GM12873 (cell line): ENCODE measurements at regions not wholly inside any gene's neighbourhood (a gene's known extent, or its start where the extent isn't known, plus 50 kb on each side); places are given as distances from the start of the nearest gene placed in this dataset.

ENCODE experiments used
- CTCF ChIP-seq: IDR thresholded peaks from 2 replicates; pipeline ENCODE4 v1.5.1; 2012; ENCODE audit warnings: low read depth, mild to moderate bottlenecking, moderate library complexity, low read length, control low read depth; ENCODE audit not compliant: insufficient read depth; ENCODE audit errors: missing control alignments

- TF ChIP-seq CTCF = no peak
These were observed 633.9 kb upstream of the RAB6C start for GRCh38 chr2:129345540-129345939.

DNA sequence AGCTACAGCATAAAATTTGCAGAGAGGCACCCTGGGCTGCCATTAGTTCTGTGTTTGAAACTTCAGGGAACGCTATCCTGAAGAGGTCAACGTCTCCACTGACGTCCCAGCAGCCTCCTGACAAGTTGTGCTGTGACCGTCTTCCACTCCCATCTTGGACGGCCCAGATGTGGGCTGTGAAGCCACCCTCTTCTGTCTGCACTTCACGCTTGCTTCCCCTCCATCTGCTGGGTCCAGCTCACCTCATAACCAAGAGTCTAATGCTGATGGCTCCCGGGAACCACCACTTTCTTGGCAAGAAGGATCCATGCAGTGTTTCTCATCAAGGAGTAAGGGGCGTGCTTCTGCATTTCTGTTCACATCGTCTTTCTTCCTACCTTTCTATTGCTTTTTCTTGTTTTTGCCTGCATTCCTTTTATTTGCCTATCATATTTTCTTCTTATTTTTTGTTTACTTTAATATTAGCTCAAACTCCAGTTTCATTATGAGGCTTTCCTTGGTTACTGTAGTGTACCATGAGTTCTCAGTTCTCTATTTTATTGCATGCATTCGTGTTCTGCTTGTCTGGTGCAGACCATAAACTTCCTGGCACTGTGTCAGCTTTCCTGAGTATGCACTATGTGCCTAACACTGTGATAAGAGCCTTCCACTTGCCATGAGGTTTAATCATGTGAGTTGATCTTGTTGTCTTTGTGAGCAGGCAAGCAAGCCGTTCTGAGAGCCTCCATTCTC, 631.8 kb upstream of the RAB6C start:
- no peak for TF ChIP-seq CTCF

DNA sequence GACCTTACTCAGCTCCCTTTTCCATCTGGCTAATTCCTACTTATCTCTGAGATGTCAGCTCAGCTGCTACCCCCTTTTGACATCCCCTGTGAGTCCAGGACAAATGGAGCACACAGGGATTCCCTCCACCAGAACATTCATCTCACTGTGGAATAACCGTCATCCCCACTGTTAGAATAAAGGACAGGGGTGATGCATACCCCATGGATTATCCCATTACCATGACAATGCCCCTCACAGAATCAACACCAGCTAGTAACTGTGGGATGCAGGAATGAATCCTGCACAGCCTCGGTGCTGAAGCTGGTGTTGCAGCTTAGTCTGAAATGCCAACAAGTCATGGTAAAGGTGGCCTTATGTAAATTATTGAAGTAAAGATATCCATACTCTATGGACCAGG, 624.8 kb upstream of the RAB6C start:
- TF ChIP-seq CTCF = no peak

GRCh38 chr2:129361688-129362087, 617.8 kb upstream of the RAB6C start:
- no peak for TF ChIP-seq CTCF

DNA sequence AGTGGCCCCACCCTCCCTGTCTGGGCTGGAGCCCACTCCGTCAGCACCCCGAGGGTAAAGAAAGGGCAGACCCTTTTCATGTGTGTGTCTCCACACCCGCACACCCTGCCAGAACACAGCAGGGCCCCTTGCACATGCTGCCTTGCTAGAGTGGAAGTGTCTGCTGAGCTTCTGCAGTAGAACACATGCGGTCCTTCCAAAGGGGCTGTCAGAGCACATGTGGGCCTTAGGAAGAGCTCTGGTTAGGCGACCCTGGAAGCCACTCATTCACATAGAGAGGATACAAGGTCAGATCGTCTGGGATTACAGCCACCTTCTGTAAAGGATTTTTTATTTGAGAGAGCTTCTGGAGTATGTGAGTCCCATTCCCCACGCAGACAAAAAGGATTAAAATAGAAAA, 613.2 kb upstream of the RAB6C start:
- no peak for TF ChIP-seq CTCF

DNA sequence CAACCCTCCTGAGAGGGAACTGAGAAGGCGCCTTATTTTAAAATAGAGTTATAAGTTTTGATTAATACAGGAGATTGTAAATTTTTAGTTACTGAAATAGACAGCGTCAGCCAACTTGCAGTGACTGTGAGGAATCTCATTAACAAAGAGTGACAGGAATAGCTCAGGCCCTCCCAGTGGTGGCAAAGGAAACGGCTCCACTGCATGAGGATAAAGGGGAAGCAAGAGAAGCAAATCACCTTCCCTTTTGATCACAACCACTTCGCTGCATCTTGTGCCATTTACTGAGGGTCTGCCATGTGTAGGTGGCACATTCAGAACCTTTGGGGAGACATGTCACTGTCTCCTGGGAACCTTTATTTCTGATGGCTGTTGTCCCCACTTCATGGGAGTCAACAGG, 612.4 kb upstream of the RAB6C start:
- no peak for TF ChIP-seq CTCF

DNA sequence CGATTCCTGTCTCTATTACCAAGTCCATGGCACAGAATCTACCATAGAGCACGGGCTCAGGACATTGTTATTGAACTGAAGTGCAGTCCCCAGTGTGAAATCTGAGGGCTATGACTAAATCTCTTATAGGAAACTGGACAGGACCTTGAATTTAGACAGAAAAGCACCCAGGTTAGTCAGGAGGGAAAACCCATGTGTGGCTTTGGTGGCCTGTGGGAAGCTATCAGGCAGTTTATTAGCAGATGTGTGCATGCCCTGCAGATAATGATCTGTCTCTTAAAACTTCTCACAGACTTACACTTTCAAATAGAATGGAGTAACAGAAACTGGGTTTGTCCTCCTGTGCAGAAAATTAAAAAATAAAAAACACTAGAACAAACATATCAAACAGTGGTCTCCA, 610.0 kb upstream of the RAB6C start:
- no peak for TF ChIP-seq CTCF

DNA sequence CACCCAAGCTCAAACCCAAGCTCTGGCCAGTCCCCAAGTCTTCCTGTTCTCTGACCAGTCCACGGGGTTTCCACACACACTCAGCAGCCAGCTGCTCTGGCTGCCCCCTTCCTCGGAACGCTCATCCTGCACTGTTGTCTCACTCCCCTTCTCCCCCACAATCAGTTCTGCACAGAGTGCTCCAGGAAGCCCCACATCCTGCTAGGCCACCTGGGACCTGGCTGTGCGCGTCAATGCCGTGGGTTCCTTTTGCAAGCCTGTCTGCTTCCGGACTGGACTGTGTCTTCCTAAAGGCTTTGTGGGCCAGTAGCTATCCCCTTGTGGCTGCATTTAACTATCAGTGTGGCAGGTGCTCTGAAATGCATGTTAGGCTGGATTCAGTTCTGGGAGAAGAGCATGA, 605.0 kb upstream of the RAB6C start:
- TF ChIP-seq CTCF = no peak
